ENCODE measurements at regions not wholly inside any gene's neighbourhood (a gene's known extent, or its start where the extent isn't known, plus 50 kb on each side); places are given as distances from the start of the nearest gene placed in this dataset.
A peak's percentile ranks its signal among the peaks of the same experiment; 100 is the strongest.

DNA sequence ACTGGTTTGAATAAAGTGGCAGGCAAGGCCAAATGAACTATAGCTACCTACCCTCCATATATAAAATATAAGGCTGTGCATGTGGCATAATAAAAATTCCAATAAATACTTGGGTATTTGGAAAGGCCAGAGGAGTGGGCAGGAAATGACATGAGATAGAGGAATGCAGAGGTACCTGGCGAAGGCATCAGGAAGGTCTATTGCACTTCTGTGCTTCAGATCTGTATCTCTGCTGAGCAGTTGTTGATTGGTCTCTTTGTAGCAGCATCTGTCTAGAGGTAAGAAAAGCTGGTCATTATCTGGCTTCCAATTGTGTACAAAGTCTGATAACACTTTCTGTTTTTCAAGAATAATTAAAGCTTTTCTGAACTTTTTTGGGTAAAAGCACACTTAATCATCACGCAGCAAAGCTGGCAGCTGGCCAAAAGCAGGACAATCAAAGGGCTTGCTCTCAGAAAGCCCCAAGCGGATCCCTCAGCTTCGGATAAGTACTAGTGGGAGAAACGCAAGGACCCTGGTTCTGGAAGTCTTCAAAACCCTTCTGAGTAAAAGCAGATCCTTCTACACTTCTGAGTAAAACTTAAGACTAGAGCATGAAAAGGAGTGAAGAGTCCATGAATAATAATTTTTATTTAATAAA is 120.1 kb upstream of the TCF21 start:
- DNase-seq (ENCODE audit: extremely low read depth, low read depth) = no peak
- TF ChIP-seq, protein P1, sequence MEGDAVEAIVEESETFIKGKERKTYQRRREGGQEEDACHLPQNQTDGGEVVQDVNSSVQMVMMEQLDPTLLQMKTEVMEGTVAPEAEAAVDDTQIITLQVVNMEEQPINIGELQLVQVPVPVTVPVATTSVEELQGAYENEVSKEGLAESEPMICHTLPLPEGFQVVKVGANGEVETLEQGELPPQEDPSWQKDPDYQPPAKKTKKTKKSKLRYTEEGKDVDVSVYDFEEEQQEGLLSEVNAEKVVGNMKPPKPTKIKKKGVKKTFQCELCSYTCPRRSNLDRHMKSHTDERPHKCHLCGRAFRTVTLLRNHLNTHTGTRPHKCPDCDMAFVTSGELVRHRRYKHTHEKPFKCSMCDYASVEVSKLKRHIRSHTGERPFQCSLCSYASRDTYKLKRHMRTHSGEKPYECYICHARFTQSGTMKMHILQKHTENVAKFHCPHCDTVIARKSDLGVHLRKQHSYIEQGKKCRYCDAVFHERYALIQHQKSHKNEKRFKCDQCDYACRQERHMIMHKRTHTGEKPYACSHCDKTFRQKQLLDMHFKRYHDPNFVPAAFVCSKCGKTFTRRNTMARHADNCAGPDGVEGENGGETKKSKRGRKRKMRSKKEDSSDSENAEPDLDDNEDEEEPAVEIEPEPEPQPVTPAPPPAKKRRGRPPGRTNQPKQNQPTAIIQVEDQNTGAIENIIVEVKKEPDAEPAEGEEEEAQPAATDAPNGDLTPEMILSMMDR (IDR thresholded peaks at IDR 0.05; ENCODE audit: low read depth, low read length) = no peak

DNA sequence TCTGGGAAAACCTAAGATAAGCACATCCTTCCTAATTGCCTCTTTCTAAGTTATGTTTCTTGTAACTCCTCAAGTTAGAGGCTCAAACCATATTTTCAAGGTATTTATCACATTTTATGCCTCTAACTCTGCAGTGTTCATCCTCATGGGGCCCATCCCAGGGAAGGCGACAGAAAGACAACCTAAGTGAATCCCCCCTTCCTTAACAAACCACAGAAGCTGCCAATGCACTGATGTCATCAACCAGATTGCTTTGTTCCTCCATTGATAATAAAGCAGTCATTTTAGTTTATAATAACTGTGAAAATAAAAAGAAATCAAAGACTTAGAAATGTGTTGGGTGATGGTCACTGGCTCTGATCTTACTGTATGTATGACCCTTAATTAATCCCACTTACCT is 119.5 kb upstream of the TCF21 start:
- TF ChIP-seq, protein P1 (IDR thresholded peaks at IDR 0.05; ENCODE audit: low read depth, low read length) = no peak
- no peak for DNase-seq (ENCODE audit: extremely low read depth, low read depth)

DNA sequence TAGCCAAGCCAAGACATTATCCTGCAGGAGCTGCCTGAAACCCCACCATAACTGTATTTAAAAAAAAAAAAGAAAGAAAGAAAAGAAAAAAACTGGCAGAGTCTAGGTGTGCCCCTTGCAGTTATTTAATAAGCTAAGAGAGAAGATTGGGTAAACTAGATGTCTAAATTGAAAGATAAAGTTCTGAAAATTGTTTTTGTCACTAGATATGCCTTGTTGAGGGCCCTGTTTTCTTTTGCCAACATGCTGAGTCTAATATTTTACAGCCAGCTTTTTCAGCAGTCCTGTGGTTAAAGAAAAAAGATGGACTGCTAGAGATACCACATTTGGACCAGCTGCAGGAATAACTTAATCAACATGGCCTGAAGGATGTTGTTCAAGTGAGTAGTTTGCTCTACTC is 116.3 kb upstream of the TCF21 start:
- TF ChIP-seq, protein P1 (IDR thresholded peaks at IDR 0.05; ENCODE audit: low read depth, low read length) = no peak

DNA sequence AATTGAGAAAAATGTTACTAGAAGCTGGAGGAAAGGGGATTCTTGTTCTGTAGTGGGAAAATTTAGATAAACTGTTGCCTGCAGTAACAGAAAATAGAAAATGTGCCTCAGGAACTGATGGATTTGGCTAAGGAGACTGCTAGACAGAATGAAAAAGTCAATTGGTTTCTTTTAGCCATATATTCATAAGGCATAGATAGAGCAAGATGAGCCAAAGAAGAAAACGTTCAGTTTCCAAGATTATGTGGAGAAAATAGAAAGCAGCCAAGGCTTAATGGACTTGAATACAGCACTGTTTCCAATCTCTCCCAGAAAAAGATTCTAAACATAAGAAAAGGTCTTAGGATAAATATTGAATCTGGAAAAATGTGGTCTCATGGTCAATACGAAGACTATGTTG is 115.1 kb upstream of the TCF21 start:
- DNase-seq (ENCODE audit: extremely low read depth, low read depth) = no peak
- TF ChIP-seq, protein P1 (IDR thresholded peaks at IDR 0.05; ENCODE audit: low read depth, low read length) = no peak

More for the DNA sequence above, 116.3 kb upstream of the TCF21 start:
- no peak for DNase-seq (ENCODE audit: extremely low read depth, low read depth)

DNA sequence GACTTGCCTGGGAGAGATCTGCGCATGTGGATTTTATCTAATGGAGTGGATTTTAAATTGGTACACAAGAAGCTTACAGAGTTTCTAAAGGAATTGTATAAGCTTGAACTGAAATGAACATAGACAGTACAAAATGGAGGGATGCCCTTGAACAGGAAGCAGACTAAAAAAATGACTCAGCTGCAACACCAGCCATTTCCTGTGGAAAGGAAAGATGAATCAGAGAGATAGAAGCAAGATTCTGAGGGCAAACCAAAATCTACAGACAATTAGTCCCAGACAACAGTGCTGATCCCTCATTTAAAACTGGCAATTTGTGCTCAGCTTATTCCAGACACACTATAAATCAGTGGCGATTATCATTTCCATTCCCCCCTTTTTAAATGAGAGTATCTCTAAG is 114.6 kb upstream of the TCF21 start:
- TF ChIP-seq, protein P1 (IDR thresholded peaks at IDR 0.05; ENCODE audit: low read depth, low read length) = no peak
- no peak for DNase-seq (ENCODE audit: extremely low read depth, low read depth)

DNA sequence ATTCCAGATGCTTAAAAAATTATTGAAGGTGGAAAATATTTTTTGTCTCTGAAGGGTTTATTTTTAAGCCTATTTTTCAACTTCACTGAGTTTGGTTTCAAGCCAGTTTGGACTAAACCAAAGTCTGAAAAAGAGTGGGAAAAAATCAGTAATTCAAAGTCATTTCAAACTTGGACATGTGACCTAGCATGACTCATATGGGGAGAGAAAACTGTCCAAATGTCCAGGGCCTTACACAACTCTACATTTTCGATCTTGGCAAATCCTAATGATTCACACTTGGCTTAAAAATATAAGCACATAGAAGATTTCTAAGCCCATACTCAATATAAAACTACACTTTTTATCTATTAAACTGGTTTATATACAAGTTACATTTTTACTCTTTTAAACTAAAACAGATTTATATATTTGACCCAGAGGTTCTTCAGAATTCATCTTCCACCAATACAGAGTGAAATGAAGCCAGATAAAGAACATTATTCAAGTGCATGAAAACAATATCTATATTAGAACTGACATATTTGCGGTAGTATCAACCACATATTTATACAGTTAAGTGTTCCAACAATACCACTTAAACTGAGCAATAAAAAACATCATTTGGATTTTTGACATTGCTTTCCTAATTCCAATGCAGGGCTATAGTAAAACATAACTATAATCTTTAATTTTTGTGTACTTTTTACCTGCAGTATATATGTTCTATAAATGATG is 110.3 kb upstream of the TCF21 start:
- TF ChIP-seq, protein P1 (IDR thresholded peaks at IDR 0.05; ENCODE audit: low read depth, low read length) = no peak
- peak; percentile 66 for DNase-seq (ENCODE audit: extremely low read depth, low read depth)

DNA sequence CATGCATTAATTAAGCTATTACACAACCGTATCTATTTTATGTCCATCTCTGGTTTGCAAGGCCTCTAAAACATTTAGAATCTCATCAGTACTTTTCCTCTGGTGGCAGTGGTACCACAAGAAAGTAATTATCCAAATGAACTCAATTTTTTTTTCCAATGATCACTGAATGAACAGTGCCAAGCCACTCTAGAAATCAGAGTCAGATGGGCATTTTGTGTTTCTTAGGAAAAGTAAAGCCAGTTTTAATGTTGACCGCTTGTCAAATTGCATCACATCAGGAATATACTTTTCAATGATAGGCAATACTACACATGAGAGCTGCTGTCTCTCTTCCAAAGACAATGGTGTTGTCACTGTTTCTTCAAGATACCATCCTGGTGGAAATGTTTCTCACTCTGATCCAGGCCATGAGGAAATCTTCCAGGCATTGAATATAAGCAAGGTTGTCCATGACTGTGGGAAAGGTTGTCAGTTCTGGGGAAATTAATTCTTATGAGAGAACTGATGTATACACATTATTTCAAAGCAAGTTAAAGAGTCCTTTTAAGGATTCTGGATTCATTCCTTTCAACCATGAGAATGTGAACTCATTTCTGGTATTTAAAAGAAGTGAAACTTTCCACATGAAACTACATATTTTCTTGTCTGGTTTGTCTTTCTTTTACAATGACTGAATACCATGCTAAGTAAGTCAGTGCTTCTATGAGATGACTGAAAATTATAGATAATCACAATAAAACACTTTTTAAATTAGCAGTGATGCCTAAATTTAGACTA is 108.8 kb upstream of the TCF21 start:
- TF ChIP-seq, protein P1 (IDR thresholded peaks at IDR 0.05; ENCODE audit: low read depth, low read length) = no peak
- DNase-seq (ENCODE audit: extremely low read depth, low read depth) = no peak

Measured in AG09319 (cell line).